H1 (cell line): ENCODE measurements at regions not wholly inside any gene's neighbourhood (a gene's known extent, or its start where the extent isn't known, plus 50 kb on each side); places are given as distances from the start of the nearest gene placed in this dataset.

Experiments
- ATF2 ChIP-seq: IDR thresholded peaks from 2 replicates; pipeline ENCODE4 v1.6.1; 2012; ENCODE audit warnings: low read length, inconsistent platforms
- CTCF ChIP-seq, 3 experiments: IDR thresholded peaks; 1 replicate in 2 of 3; 2 replicates in 1 of 3; pipeline versions ENCODE4 v1.5.1 to v1.6.1; 2011; ENCODE audit warnings: low read length in 3 of 3, mild to moderate bottlenecking in 3 of 3, inconsistent platforms in 2 of 3, low read depth in 1 of 3, moderate library complexity in 1 of 3; ENCODE audit not compliant: insufficient read depth in 1 of 3; ENCODE audit errors: control extremely low read depth in 1 of 3
- RAD21 ChIP-seq, 2 experiments: IDR thresholded peaks in 1 of 2; conservative IDR thresholded peaks in 1 of 2; 2 replicates each; pipeline ENCODE4 v1.6.1; 2011; ENCODE audit warnings: low read depth in 2 of 2, low read length in 2 of 2, improper control_type of control experiment in 1 of 2, inconsistent platforms in 1 of 2, mild to moderate bottlenecking in 1 of 2, moderate library complexity in 1 of 2

- no peak for TF ChIP-seq CTCF (IDR thresholded peaks at IDR 0.05; ENCODE audit: control extremely low read depth in 1 of 3, insufficient read depth in 1 of 3, low read depth in 1 of 3, low read length in 3 of 3)
- no peak for TF ChIP-seq RAD21 (IDR thresholded peaks at IDR 0.05 in 1 of 2, conservative IDR thresholded peaks at IDR 0.05 in 1 of 2; ENCODE audit: low read depth in 2 of 2, low read length in 2 of 2)
- TF ChIP-seq ATF2 = no peak
Observed at GRCh38 chr1:188904201-188904600, 1573.5 kb downstream of the BRINP3 start.
